ENCODE measurements at regions not wholly inside any gene's neighbourhood (a gene's known extent, or its start where the extent isn't known, plus 50 kb on each side); places are given as distances from the start of the nearest gene placed in this dataset.

DNA sequence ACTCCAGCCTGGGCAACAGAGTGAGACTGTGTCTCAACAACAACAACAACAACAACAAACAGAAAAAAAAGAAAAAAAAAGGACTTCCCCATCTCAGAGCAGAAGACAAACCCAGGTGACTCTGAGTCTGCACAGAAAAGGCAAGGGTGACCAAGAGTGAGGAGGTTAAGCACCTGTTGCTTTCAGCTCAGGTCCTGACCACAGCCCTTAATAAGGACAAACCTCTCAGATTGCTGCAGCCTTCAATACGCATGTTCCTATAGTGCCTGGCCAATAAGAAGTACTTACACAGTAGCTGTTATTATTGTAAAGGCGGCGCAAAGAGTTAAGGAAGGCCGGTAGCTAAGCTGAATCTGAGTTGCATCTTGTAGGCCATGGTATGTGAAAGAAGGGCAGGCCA is 102.3 kb upstream of the MSX2 start:
- no peak for TF ChIP-seq EZH2 (IDR thresholded peaks at IDR 0.05; ENCODE audit: insufficient read depth, poor library complexity, severe bottlenecking)
- no peak for TF ChIP-seq EZH2phosphoT487 (IDR thresholded peaks at IDR 0.05; ENCODE audit: insufficient read depth, low read depth)
- H3K9me3 ChIP-seq (ENCODE audit: low read depth): no peaks in the 10 kb centered on the region
- no peaks in the 10 kb centered on the region for H3F3A ChIP-seq (ENCODE audit: insufficient read depth)
- 44 to 45% methylated on average over 4 of the region's 4 CpGs for WGBS, 2 experiments (ENCODE audit: low coverage in 1 of 2, low lambda C conversion rate in 2 of 2, missing lambda C conversion rate in 2 of 2)
- DNase-seq: no peak
- H3K79me2 ChIP-seq (ENCODE audit: insufficient read depth): no peaks in the 10 kb centered on the region
- no peak overlapping the region for H3K9ac ChIP-seq
- no peak overlapping the region for H2AFZ ChIP-seq
- 0 out of 2 replicates have a peak, but pooled peaks cover 3% of the 10 kb centered on the region for H3K27me3 ChIP-seq (replicated peaks; ENCODE audit: insufficient read depth)
- H3K4me1 ChIP-seq (ENCODE audit: insufficient read depth): no peaks in the 10 kb centered on the region
- H3K36me3 ChIP-seq (ENCODE audit: low read depth): no peaks in the 10 kb centered on the region
- H3K9me2 ChIP-seq (ENCODE audit: insufficient read depth): no peaks in the 10 kb centered on the region
- no peaks in the 10 kb centered on the region for H4K20me1 ChIP-seq (ENCODE audit: insufficient read depth)
- no peak overlapping the region for H3K27ac ChIP-seq
- H3K4me3 ChIP-seq: no peak overlapping the region
- no peak overlapping the region for H3K4me2 ChIP-seq (ENCODE audit: unreplicated experiment)
- in situ Hi-C loops (cut with MboI): no loop called here

GRCh38 chr5:174623018-174623417 is 101.4 kb upstream of the MSX2 start:
- Histone ChIP-seq H3K27ac (no peak overlapping the region), H3K4me2 (ENCODE audit: unreplicated experiment) (no peak overlapping the region), H3K9ac (no peak overlapping the region), H3K9me2 (ENCODE audit: insufficient read depth) (no peaks in the 10 kb centered on the region), H3F3A (ENCODE audit: insufficient read depth) (no peaks in the 10 kb centered on the region), H3K4me1 (ENCODE audit: insufficient read depth) (no peaks in the 10 kb centered on the region), H3K36me3 (ENCODE audit: low read depth) (no peaks in the 10 kb centered on the region), H3K4me3 (no peak overlapping the region), H2AFZ (no peak overlapping the region), H3K27me3 (replicated peaks; ENCODE audit: insufficient read depth) (0 out of 2 replicates have a peak, but pooled peaks cover 3% of the 10 kb centered on the region), H3K79me2 (ENCODE audit: insufficient read depth) (no peaks in the 10 kb centered on the region), H3K9me3 (ENCODE audit: low read depth) (no peaks in the 10 kb centered on the region), H4K20me1 (ENCODE audit: insufficient read depth) (no peaks in the 10 kb centered on the region)
- no peak for DNase-seq
- in situ Hi-C loops (cut with MboI): no loop called here
- TF ChIP-seq EZH2 (IDR thresholded peaks at IDR 0.05; ENCODE audit: insufficient read depth, poor library complexity, severe bottlenecking) (no peak), EZH2phosphoT487 (IDR thresholded peaks at IDR 0.05; ENCODE audit: insufficient read depth, low read depth) (no peak)
- 32 to 43% methylated on average over 1 of the region's 1 CpG for WGBS, 2 experiments (ENCODE audit: low coverage in 1 of 2, low lambda C conversion rate in 2 of 2, missing lambda C conversion rate in 2 of 2)

DNA sequence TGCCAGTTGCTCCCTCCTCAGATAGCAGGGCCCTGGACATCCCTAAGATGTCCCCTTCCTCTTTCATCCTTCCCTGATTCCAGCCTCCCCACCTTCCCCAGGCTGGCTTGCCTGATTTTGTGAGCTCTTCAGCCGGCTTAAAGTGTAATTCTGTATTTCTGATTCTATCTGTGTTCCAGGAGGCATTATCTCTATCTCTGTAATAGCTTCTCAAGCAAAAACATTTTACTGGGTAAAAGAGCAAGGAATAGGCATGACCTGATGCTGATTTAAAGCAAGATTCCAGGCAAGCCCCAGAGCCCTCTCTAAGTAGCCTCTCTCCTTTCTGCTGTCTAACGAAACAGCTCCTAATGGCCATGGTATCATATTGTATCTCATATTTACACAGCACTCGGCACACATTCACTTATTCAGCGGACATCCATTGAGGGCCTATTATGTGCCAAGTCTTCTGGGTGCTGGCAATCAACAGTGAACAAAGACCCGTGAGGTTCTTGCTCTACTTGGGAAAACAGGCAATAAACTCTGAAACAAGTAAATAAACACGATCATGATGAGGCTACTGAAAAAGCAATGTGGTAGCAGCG is 100.9 kb upstream of the MSX2 start:
- no peaks in the 10 kb centered on the region for H3K36me3 ChIP-seq (ENCODE audit: low read depth)
- H3F3A ChIP-seq (ENCODE audit: insufficient read depth): no peaks in the 10 kb centered on the region
- in situ Hi-C loops (cut with MboI): no loop called here
- H4K20me1 ChIP-seq (ENCODE audit: insufficient read depth): no peaks in the 10 kb centered on the region
- H3K79me2 ChIP-seq (ENCODE audit: insufficient read depth): no peaks in the 10 kb centered on the region
- no peaks in the 10 kb centered on the region for H3K4me1 ChIP-seq (ENCODE audit: insufficient read depth)
- H3K9me2 ChIP-seq (ENCODE audit: insufficient read depth): no peaks in the 10 kb centered on the region
- 29 to 34% methylated on average over 7 of the region's 7 CpGs for WGBS, 2 experiments (ENCODE audit: low coverage in 1 of 2, low lambda C conversion rate in 2 of 2, missing lambda C conversion rate in 2 of 2)
- H3K27me3 ChIP-seq (replicated peaks; ENCODE audit: insufficient read depth): 0 out of 2 replicates have a peak, but pooled peaks cover 3% of the 10 kb centered on the region
- H3K9ac ChIP-seq: no peak overlapping the region
- H3K4me2 ChIP-seq (ENCODE audit: unreplicated experiment): no peak overlapping the region
- H2AFZ ChIP-seq: no peak overlapping the region
- TF ChIP-seq EZH2phosphoT487 (IDR thresholded peaks at IDR 0.05; ENCODE audit: insufficient read depth, low read depth) (no peak), EZH2 (IDR thresholded peaks at IDR 0.05; ENCODE audit: insufficient read depth, poor library complexity, severe bottlenecking) (no peak)
- H3K9me3 ChIP-seq (ENCODE audit: low read depth): no peaks in the 10 kb centered on the region
- no peak overlapping the region for H3K4me3 ChIP-seq
- DNase-seq: no peak
- no peak overlapping the region for H3K27ac ChIP-seq

GRCh38 chr5:174624733-174625522 is 99.5 kb upstream of the MSX2 start:
- H3K9ac ChIP-seq: no peak overlapping the region
- no peaks in the 10 kb centered on the region for H3K9me2 ChIP-seq (ENCODE audit: insufficient read depth)
- H3K4me3 ChIP-seq: no peak overlapping the region
- H3K9me3 ChIP-seq (ENCODE audit: low read depth): no peaks in the 10 kb centered on the region
- TF ChIP-seq EZH2phosphoT487 (IDR thresholded peaks at IDR 0.05; ENCODE audit: insufficient read depth, low read depth) (no peak), EZH2 (IDR thresholded peaks at IDR 0.05; ENCODE audit: insufficient read depth, poor library complexity, severe bottlenecking) (no peak)
- in situ Hi-C loops (cut with MboI): no loop called here
- H2AFZ ChIP-seq: no peak overlapping the region
- no peak overlapping the region for H3K27ac ChIP-seq
- H3K4me1 ChIP-seq (ENCODE audit: insufficient read depth): no peaks in the 10 kb centered on the region
- H3K36me3 ChIP-seq (ENCODE audit: low read depth): no peaks in the 10 kb centered on the region
- 0 out of 2 replicates have a peak, but pooled peaks cover 3% of the 10 kb centered on the region for H3K27me3 ChIP-seq (replicated peaks; ENCODE audit: insufficient read depth)
- H3K79me2 ChIP-seq (ENCODE audit: insufficient read depth): no peaks in the 10 kb centered on the region
- WGBS, 2 experiments (ENCODE audit: low coverage in 1 of 2, low lambda C conversion rate in 2 of 2, missing lambda C conversion rate in 2 of 2): 40 to 41% methylated on average over 12 of the region's 12 CpGs
- no peaks in the 10 kb centered on the region for H3F3A ChIP-seq (ENCODE audit: insufficient read depth)
- no peak for DNase-seq
- H3K4me2 ChIP-seq (ENCODE audit: unreplicated experiment): no peak overlapping the region
- H4K20me1 ChIP-seq (ENCODE audit: insufficient read depth): no peaks in the 10 kb centered on the region
